ENCODE measurements at regions not wholly inside any gene's neighbourhood (a gene's known extent, or its start where the extent isn't known, plus 50 kb on each side); places are given as distances from the start of the nearest gene placed in this dataset.

DNA sequence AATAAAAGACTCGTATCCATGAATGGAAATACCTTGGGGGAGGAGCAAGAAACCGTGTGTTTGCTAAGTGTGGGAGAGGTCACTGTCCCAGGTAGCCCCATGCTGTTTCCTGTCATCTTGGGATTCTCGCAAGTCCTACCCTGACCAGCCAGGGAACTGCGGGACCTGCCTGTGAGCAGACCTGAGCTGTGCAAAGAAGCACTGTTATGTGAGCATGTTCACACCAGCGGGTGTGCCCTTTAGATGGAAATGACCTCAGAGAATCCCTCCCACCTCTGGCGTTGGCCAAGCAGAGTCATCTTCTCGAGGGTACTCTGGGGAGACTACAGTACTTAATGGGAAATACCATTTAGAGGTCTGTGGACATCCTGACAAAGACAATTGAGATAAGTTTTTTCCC lies 127.0 kb upstream of the MON1B start:
- TF ChIP-seq, protein P1, sequence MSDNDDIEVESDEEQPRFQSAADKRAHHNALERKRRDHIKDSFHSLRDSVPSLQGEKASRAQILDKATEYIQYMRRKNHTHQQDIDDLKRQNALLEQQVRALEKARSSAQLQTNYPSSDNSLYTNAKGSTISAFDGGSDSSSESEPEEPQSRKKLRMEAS (IDR thresholded peaks at IDR 0.05) = no peak
- TF ChIP-seq RFX5 (IDR thresholded peaks at IDR 0.05) = no peak
- no peak for TF ChIP-seq SREBF2 (IDR thresholded peaks at IDR 0.05)
- no peak for TF ChIP-seq SMC3 (IDR thresholded peaks at IDR 0.05)
- TF ChIP-seq RCOR1 (IDR thresholded peaks at IDR 0.05; ENCODE audit: low read depth, low read length) = no peak
- TF ChIP-seq CHD2 (IDR thresholded peaks at IDR 0.05; ENCODE audit: low read length, partially characterized antibody) = no peak
- TF ChIP-seq POLR2A (IDR thresholded peaks at IDR 0.05; ENCODE audit: low read length) = no peak
- TF ChIP-seq CHD4 (IDR thresholded peaks at IDR 0.05; ENCODE audit: borderline replicate concordance) = no peak
- TF ChIP-seq KDM1A (IDR thresholded peaks at IDR 0.05; ENCODE audit: low read depth) = no peak
- no peak for TF ChIP-seq MYC (IDR thresholded peaks at IDR 0.05; ENCODE audit: borderline replicate concordance, low read length)
- TF ChIP-seq, protein P2, sequence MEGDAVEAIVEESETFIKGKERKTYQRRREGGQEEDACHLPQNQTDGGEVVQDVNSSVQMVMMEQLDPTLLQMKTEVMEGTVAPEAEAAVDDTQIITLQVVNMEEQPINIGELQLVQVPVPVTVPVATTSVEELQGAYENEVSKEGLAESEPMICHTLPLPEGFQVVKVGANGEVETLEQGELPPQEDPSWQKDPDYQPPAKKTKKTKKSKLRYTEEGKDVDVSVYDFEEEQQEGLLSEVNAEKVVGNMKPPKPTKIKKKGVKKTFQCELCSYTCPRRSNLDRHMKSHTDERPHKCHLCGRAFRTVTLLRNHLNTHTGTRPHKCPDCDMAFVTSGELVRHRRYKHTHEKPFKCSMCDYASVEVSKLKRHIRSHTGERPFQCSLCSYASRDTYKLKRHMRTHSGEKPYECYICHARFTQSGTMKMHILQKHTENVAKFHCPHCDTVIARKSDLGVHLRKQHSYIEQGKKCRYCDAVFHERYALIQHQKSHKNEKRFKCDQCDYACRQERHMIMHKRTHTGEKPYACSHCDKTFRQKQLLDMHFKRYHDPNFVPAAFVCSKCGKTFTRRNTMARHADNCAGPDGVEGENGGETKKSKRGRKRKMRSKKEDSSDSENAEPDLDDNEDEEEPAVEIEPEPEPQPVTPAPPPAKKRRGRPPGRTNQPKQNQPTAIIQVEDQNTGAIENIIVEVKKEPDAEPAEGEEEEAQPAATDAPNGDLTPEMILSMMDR (IDR thresholded peaks at IDR 0.05) = no peak

Data from A549 (cell line).